ENCODE measurements at regions not wholly inside any gene's neighbourhood (a gene's known extent, or its start where the extent isn't known, plus 50 kb on each side); places are given as distances from the start of the nearest gene placed in this dataset.
"Not testable (repeated sequence)": the region's sequence is repeated elsewhere in the genome, so short reads cannot be mapped to it uniquely, and the experiment has no call there.

GRCh38 chrX:112947981-112948615 lies 107.5 kb upstream of the AMOT start:
- DNase-seq (ENCODE audit: extremely low read depth, low read depth, low spot score): no peak

DNA sequence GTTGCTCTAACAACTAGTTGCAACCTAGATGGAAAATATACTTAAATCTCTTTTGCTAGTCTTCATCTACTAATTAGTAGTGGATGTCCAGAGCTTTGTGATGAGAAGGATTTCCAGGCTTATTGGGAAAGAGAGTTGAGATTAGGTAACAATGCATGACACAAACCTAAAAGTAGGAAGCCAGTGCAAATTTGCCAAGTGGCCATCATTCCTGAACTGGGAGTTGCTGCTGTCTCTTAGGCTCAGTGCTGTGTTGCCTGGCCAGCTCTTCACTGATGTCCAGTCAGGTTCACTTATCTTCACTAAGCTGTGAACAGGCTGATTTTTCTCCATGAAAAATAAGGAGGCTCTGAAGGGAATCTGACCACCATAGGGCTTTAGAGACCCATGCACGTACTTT lies 105.6 kb upstream of the AMOT start:
- no peak for DNase-seq (ENCODE audit: extremely low read depth, low read depth, low spot score)

DNA sequence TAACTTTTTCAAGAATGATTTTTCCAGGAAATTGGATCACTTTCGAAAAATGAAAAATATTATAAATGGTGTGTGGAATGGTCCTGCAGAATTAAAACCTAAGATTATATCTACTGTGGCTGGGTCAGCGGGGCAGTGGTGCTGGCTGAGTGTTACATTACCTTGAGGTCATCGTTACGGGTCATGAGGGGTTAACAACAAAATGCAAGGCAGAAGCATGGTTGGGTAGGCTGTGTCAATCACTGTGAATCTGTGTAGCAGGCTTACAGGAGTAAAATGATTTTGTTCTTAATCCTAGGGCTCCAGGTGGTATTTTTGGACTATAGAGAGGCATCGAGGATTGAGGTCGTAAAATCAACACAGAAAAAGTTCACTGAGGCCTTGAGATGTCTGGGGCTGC lies 105.2 kb upstream of the AMOT start:
- no peak for DNase-seq (ENCODE audit: extremely low read depth, low read depth, low spot score)

- no peak for DNase-seq (ENCODE audit: extremely low read depth, low read depth, low spot score)
Measured at GRCh38 chrX:112941209-112941837, 100.7 kb upstream of the AMOT start.

DNA sequence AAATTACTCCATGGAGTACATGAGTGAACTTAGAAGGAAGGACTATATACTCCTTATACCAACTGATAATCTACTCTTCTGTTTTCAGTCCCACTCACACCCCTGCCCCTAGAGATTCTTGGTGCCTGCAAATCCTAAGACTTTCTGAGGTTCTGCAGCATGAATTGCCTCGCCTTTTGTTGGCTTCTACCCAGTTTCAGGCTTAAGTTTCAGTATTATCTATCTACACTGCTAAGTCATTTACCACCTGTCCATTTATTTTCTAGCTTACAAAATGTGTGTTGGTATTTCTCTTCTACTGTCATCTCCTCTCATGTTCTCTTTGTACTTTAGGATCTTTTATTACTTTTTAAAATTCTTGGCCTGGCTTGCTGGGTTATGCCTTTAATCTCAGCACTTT lies 94.4 kb upstream of the AMOT start:
- DNase-seq (ENCODE audit: extremely low read depth, low read depth, low spot score): no peak

- DNase-seq (ENCODE audit: extremely low read depth, low read depth, low spot score): no peak
Measured at GRCh38 chrX:112931900-112932299, 91.3 kb upstream of the AMOT start.

GRCh38 chrX:112931478-112931877 lies 90.8 kb upstream of the AMOT start:
- DNase-seq (ENCODE audit: extremely low read depth, low read depth, low spot score): no peak

DNA sequence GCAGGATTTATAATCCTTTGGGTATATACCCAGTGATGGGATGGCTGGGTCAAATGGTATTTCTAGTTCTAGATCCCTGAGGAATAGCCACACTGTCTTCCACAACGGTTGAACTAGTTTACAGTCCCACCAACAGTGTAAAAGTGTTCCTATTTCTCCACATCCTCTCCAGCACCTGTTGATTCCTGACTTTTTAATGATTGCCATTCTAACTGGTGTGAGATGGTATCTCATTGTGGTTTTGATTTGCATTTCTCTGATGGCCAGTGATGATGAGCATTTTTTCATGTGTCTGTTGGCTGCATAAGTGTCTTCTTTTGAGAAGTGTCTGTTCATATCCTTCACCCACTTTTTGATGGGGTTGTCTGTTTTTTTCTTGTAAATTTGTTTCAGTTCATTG lies 82.8 kb upstream of the AMOT start:
- not testable (repeated sequence) for DNase-seq (ENCODE audit: extremely low read depth, low read depth, low spot score)

- DNase-seq (ENCODE audit: extremely low read depth, low read depth, low spot score): no peak
Measured at GRCh38 chrX:112913807-112914206, 73.2 kb upstream of the AMOT start.

- DNase-seq (ENCODE audit: extremely low read depth, low read depth, low spot score): no peak
Measured at GRCh38 chrX:112910418-112910817, 69.8 kb upstream of the AMOT start.

GRCh38 chrX:112901869-112902725 lies 61.5 kb upstream of the AMOT start:
- no peak for DNase-seq (ENCODE audit: extremely low read depth, low read depth, low spot score)

GRCh38 chrX:112896051-112896450 lies 55.4 kb upstream of the AMOT start:
- no peak for DNase-seq (ENCODE audit: extremely low read depth, low read depth, low spot score)
